ENCODE measurements at regions not wholly inside any gene's neighbourhood (a gene's known extent, or its start where the extent isn't known, plus 50 kb on each side); places are given as distances from the start of the nearest gene placed in this dataset.

DNA sequence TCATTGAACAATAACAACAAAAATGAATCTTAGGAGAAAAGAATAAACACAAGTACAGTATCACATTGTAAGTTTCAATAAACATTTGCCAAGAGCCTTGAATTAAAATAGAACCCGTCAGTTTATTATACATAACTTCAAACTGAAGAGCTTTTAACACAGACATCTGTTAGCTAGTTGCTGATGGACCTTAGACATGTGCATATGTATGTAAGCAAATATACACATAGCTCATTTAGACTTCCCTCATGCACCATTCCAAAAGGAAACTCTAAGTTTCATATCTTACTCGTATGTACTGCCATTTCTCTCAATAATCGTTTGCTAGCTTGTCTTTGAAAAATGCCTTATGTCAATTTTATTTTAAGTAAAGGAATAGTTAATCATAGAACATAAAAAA lies 235.0 kb downstream of the TENT5A start:
- TF ChIP-seq POLR2AphosphoS5 (IDR thresholded peaks at IDR 0.05; ENCODE audit: low read depth, low read length) (no peak), SPI1 (IDR thresholded peaks at IDR 0.05; ENCODE audit: low read depth, low read length) (no peak), POLR2A (IDR thresholded peaks at IDR 0.05; ENCODE audit: low read depth, low read length) (no peak), TAF1 (IDR thresholded peaks at IDR 0.05; ENCODE audit: low read depth, low read length) (no peak), POU2F2 (IDR thresholded peaks at IDR 0.05; ENCODE audit: low read depth, low read length) (no peak)

All from GM12891 (cell line).